Prostate gland (tissue), 2 donors: ENCODE measurements at regions not wholly inside any gene's neighbourhood (a gene's known extent, or its start where the extent isn't known, plus 50 kb on each side); places are given as distances from the start of the nearest gene placed in this dataset.

Experiments used
- DNase-seq: peaks from one replicate; pipeline ENCODE4 v3.0.0-alpha.2; 2019; ENCODE audit warnings: low spot score
- H3K27ac ChIP-seq, 2 donors: fragments of 200-600 bp; sonication (generic); 2 replicates each; pipeline ENCODE4 v1.5.1; 2017 to 2019
- H3K27me3 ChIP-seq: fragments of 200-600 bp; sonication (generic); replicated peaks from 2 replicates; pipeline ENCODE4 v1.5.1; 2019; ENCODE audit not compliant: insufficient read depth
- H3K36me3 ChIP-seq, 2 donors: fragments of 200-600 bp; sonication (generic); 1 replicate in 1 of 2; 2 replicates in 1 of 2; pipeline versions ENCODE4 v1.5.1 to v1.8.1; 2017 to 2019
- H3K4me1 ChIP-seq: fragments of 200-600 bp; sonication (generic); replicated peaks from 2 replicates; pipeline ENCODE4 v1.5.1; 2019
- H3K4me3 ChIP-seq, 2 donors: fragments of 200-600 bp; sonication (generic); 2 replicates each; pipeline ENCODE4 v1.5.1; 2017 to 2019
- H3K9me3 ChIP-seq: fragments of 200-600 bp; sonication (generic); 2 replicates; pipeline ENCODE4 v1.5.1; 2017
- CTCF ChIP-seq, 4 experiments: fragments of 200-600 bp in 2 of 4; fragments of 450-650 bp in 2 of 4; sonication (generic) in 2 of 4; IDR thresholded peaks; 1 replicate in 3 of 4; 2 replicates in 1 of 4; pipeline ENCODE4 v1.5.1; 2016 to 2019; ENCODE audit warnings: antibody characterized with exemption in 4 of 4, mild to moderate bottlenecking in 2 of 4, moderate library complexity in 2 of 4
- POLR2A ChIP-seq: fragments of 450-650 bp; IDR thresholded peaks from one replicate; pipeline ENCODE4 v1.6.1; 2016; ENCODE audit warnings: antibody characterized with exemption, mild to moderate bottlenecking
- POLR2AphosphoS5 ChIP-seq: sonication (generic); formaldehyde crosslinking; IDR thresholded peaks from one replicate; pipeline ENCODE4 v1.6.1; 2017; ENCODE audit warnings: antibody characterized with exemption
- WGBS: methylation state at CpG from one replicate; pipeline ENCODE4 v1.1.5; 2018; 5-methylcytosine and 5-hydroxymethylcytosine counted together
- intact Hi-C: fragments of 100-400 bp; cut with DNase I; formaldehyde crosslinking; loops from one replicate; pipeline ENCODE4 v1.14.2; 2022

DNA sequence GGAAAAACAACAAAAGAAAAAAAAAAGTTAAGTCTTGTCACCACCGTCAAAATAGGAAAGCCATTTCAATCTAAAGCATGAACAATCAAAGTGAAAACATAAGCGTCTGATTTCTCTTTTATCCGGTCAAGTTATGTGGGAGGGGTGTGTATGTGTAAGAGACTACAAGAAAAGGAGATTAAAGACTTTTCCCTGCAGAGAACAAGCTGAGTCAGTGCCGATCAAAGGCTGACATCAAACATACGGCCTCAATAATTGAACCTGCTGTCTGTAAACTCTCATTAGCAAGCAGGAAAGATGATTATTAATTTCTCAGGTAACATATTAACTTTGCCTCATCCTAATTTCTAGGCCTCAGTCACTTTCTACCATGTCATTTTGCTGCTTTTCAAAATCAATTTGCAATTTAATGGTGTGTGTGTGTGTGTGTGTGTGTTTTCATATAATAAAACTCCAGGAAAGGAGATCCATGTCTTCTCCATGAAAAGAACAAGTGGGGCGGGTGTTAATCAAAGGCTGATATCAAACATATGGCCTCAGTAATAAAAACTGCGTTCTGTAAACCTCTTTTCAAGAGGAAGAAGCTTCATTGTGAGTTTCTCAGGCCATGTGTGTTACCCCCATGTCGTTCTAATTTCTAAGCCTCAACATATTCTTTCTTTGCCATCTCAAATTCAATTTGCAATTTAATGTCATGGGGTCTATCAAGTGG is 649.1 kb upstream of the SORCS1 start:
- Histone ChIP-seq H3K27me3 (no peaks in the 10 kb centered on the region), H3K4me1 (no peaks in the 10 kb centered on the region), H3K9me3 (no peaks in the 10 kb centered on the region), H3K36me3 (no peaks in the 10 kb centered on the region), H3K4me3 (no peak overlapping the region), H3K27ac (no peak overlapping the region)
- TF ChIP-seq POLR2AphosphoS5 (no peak), CTCF (IDR thresholded peaks at IDR 0.05) (no peak), POLR2A (no peak)
- intact Hi-C loops, result no loop called here
- WGBS, result 62% methylated on average over 8 of the region's 8 CpGs
- DNase-seq, result no peak

GRCh38 chr10:107809889-107810288 is 645.4 kb upstream of the SORCS1 start:
- TF ChIP-seq CTCF (IDR thresholded peaks at IDR 0.05) (no peak), POLR2AphosphoS5 (no peak), POLR2A (no peak)
- WGBS, result 72% methylated on average over 2 of the region's 2 CpGs
- intact Hi-C loops, result no loop called here
- no peak overlapping the region for H3K4me3 ChIP-seq
- DNase-seq, result no peak
- no peaks in the 10 kb centered on the region for H3K27me3 ChIP-seq
- no peaks in the 10 kb centered on the region for H3K4me1 ChIP-seq
- no peaks in the 10 kb centered on the region for H3K9me3 ChIP-seq
- no peak overlapping the region for H3K27ac ChIP-seq
- H3K36me3 ChIP-seq, result no peaks in the 10 kb centered on the region

- no peaks in the 10 kb centered on the region for H3K4me1 ChIP-seq
- no peaks in the 10 kb centered on the region for H3K36me3 ChIP-seq
- no peak overlapping the region for H3K4me3 ChIP-seq
- intact Hi-C loops, result no loop called here
- no peak for DNase-seq
- WGBS, result 90% methylated on average over 5 of the region's 5 CpGs
- no peaks in the 10 kb centered on the region for H3K27me3 ChIP-seq
- H3K9me3 ChIP-seq, result no peaks in the 10 kb centered on the region
- H3K27ac ChIP-seq, result no peak overlapping the region
- no peak for TF ChIP-seq CTCF (IDR thresholded peaks at IDR 0.05)
- TF ChIP-seq POLR2AphosphoS5, result no peak
- TF ChIP-seq POLR2A, result no peak
Measured at GRCh38 chr10:107807836-107808235, 643.3 kb upstream of the SORCS1 start.

DNA sequence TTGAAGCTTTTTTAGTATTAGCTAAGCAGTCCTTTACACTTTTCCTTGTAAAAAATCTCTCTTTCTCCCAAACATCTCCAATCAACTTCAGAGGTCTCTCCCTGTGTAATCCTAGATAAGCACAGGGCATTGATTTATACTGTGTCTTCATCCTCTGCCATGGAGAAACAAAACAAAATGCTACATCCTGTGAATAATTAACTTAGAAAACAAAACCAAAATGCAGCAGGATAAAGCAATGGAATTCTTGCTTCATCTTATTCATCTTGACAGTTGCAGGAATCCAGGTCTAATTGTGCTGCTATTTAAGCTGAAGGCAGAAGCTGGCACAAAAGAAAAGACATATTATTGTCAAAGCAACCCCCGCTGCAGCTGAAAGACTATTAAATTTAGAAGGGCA is 641.5 kb upstream of the SORCS1 start:
- no peaks in the 10 kb centered on the region for H3K9me3 ChIP-seq

More for the DNA sequence above, 641.5 kb upstream of the SORCS1 start:
- intact Hi-C loops, result no loop called here
- Histone ChIP-seq H3K4me1 (no peaks in the 10 kb centered on the region), H3K36me3 (no peaks in the 10 kb centered on the region), H3K27ac (no peak overlapping the region), H3K4me3 (no peak overlapping the region), H3K27me3 (no peaks in the 10 kb centered on the region)
- no peak for DNase-seq
- WGBS, result 45% methylated on average over 1 of the region's 1 CpG
- no peak for TF ChIP-seq CTCF (IDR thresholded peaks at IDR 0.05)
- TF ChIP-seq POLR2AphosphoS5, result no peak
- no peak for TF ChIP-seq POLR2A
